ENCODE measurements at regions not wholly inside any gene's neighbourhood (a gene's known extent, or its start where the extent isn't known, plus 50 kb on each side); places are given as distances from the start of the nearest gene placed in this dataset.

DNA sequence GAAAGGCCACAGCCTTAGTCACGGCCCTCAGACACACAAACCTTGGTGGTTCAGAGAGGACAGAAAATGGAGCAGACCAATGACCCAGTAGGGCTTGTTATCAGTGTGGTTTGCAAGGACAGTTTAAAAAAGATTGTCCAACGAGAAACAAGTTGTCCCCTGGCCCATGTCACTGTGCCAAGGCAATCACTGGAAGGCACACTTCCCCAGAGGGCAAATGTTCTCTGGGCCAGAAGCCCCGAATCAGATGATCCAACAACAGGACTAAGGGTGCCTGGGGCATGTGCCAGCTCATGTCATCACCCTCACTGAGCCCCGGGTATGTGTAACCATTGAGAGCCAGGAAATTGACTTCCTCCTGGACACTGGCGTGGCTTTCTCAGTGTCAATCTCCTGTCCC is 950.1 kb upstream of the CTNND2 start:
- DNase-seq = no peak

GRCh38 chr5:12851761-12852160 is 947.5 kb upstream of the CTNND2 start:
- no peak for DNase-seq

GRCh38 chr5:12848709-12849108 is 944.5 kb upstream of the CTNND2 start:
- no peak for DNase-seq

DNA sequence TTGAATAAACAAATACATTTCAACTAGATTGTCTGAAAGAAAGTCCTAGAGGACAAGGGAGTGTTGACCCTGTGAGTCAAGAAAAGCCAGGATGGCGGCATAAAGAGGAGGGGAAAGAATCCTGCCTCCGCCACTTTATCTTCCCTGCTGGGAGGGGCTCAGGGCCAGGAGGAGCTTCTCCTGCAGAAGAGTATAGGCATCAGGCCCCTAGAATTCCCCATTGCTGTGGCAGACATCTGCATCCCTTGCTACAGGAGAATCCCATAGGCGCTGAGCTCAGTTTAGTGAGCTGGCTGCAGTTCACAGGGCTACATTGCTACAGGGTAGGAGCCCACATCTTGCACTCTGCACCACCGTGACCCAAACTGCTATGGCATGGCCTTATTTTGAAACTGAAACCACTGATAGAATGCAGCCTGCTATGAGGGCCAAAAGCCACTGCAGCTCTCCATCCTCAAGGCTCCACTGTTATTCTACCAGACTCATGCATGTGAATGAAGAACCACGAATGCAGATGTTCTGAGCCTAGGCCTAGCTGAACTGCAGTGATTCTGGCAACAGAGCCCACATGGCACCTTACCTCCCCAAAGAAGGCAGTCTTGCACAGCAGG is 941.4 kb upstream of the CTNND2 start:
- DNase-seq = no peak

DNA sequence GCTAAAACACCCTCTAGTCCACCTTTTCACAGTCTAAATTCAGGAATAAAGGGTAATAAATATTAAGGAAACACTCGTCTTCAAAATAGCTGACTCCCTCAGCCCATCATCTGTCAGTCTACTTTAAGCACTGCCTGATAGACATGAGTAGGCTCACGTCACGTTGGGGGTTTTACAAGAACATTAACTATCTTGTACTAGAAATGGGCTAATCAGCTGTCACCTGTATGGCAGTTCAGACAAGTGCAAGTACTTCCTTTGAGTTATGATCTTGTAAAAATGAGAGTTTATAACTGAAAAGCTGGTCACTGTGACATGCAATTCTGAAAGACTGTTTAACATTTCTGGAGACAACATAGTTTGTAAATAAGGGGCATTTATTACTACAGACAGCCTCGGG is 936.7 kb upstream of the CTNND2 start:
- DNase-seq = no peak

DNA sequence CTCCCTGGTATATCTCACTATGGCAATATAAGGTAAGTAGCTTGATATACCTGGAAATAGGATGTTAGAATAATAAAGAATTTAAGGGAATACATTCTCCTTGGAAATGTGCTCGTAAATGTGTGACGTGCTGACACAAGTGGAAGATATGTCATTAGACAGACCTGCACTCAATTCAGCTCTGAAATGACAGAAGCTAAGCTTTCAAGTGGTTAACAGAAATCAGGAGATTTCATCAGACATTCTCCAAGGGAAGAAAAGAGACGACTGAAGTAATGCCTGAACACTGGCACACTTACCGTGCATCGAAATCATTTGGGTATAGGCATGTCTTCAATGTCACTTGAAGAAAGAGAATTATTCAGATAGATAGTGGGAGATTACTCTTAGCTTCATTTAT is 933.3 kb upstream of the CTNND2 start:
- no peak for DNase-seq

- no peak for DNase-seq
Observed at GRCh38 chr5:12825163-12825562, 920.9 kb upstream of the CTNND2 start.

GRCh38 chr5:12805165-12805698 is 901.0 kb upstream of the CTNND2 start:
- DNase-seq = peak; percentile 67

DNA sequence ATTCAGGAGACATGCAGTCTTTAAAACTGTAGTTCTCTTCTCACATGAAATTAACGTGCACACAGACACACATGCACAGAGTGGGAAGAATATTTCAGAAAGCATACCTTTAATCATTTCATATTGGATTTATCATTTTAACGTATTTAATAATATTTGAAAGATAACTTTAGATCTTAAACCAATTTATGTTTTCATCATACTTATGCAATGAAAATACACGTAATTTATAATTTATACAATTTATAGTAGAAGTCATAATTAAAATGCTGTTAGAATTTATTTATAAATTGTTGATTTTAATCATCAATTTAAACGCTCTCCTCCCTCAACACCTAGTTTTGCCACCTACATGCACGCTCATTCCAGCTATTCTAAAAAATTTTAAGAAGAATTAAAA is 894.9 kb upstream of the CTNND2 start:
- no peak for DNase-seq

GRCh38 chr5:12795333-12795663 is 891.1 kb upstream of the CTNND2 start:
- DNase-seq = no peak

GRCh38 chr5:12794476-12795332 is 890.5 kb upstream of the CTNND2 start:
- DNase-seq = peak; percentile 20

DNA sequence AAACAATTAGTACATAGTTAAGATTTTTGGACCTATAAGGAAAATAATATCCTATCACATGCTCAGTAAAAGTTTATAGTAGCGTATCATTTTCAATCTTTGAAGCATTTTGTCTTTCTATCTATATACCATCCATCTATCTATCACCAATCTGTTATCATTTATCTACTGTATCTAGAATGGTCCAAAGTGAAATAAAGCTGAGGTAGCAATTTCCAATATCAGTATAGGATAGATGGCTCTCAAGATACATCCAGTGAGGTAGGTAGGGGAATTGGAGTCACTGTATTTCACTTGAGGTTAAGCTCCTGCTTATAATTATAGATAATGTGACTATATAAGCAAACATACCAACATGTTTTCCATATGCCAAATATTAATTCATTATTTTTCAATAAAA is 889.1 kb upstream of the CTNND2 start:
- DNase-seq = no peak

- no peak for DNase-seq
Observed at GRCh38 chr5:12780536-12780935, 876.3 kb upstream of the CTNND2 start.

DNA sequence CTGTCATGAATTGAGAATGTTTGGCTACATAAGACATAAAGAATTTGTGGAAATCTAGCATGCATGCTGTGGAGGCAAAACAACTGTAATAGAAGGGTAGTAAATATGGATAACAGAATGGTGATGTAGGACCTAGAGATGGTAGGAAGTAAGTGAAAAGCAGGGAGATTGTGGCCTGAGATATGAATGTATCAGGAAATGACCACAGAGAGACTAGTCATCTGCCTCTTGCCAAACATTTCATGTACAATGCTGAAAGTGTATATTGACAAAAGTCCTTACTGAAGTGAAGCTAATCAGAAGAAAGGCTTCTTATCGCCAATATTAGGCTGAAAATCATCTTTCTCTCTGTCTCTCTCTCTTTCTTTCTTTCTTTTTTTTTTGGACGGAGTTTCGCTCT is 873.1 kb upstream of the CTNND2 start:
- DNase-seq = no peak

GRCh38 chr5:12772276-12772675 is 868.0 kb upstream of the CTNND2 start:
- no peak for DNase-seq

DNA sequence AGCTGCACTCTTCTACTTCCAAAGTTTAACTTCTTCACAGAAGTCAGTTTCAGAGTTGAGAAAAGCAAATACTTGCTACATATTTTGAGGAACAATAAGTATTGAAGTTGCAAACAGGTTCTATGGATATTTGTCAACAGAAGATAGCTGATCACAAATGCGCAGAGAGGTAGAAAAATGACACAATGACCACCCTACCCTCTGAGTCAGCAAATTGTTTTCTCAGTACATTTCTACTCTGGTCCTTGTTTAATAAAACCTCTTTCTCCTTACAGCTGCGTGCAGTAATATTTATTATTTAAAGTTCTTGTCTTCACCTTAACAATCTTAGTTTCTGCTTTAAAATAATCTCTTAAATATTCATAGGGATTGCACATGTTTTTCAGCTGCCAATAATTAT is 855.1 kb upstream of the CTNND2 start:
- no peak for DNase-seq

DNA sequence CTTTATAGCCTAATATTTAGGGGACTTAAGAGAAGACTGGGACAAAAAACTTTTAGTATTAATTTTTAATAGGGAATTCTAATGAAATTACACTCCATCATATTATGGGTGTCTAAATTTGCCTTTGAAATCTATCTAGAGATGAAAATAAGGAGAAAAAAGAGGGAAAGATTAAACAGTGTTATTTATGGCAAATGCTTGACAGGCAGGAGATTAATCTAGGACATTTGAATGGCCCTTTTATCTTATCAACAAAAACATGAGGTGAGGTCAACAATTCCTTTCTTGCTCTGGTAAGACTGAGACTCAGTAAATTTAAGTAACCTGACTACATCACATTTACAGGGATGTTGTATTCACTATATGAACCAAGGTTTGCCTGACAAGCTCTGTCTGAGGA is 852.8 kb upstream of the CTNND2 start:
- no peak for DNase-seq

- no peak for DNase-seq
Observed at GRCh38 chr5:12745537-12745936, 841.3 kb upstream of the CTNND2 start.

GRCh38 chr5:12743582-12743981 is 839.3 kb upstream of the CTNND2 start:
- DNase-seq = no peak

- no peak for DNase-seq
Observed at GRCh38 chr5:12730354-12730753, 826.1 kb upstream of the CTNND2 start.

DNA sequence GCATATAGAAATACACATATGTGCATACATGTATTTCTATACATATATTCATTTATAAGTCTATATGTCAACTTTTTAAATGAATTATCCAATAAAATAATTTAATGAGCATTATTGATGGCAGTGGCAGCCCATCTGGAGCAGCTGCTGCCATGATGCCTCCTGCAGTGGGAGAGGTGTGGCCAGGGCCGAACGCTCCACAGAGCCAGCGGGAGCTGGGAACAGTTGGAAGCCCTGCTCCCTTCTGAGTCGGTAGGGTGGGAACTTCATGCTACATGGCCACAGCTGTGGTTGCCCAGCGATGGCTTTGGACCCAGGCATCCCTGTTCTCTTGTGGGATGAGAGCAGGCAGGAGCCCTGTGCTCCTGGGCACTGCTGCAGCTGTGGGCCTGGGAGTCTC is 812.4 kb upstream of the CTNND2 start:
- no peak for DNase-seq

- DNase-seq = no peak
Observed at GRCh38 chr5:12707560-12707959, 803.3 kb upstream of the CTNND2 start.

GRCh38 chr5:12704955-12705354 is 800.7 kb upstream of the CTNND2 start:
- no peak for DNase-seq

- no peak for DNase-seq
Observed at GRCh38 chr5:12703254-12703653, 799.0 kb upstream of the CTNND2 start.

GRCh38 chr5:12695651-12696050 is 791.4 kb upstream of the CTNND2 start:
- no peak for DNase-seq
